Activated naive CD8-positive, alpha-beta T cell treated with anti-CD3 and anti-CD28 coated beads, Interleukin-2, amount 10 ng/mL, durations not matched to agents 7 days and 5 days (primary cell): ENCODE measurements at regions not wholly inside any gene's neighbourhood (a gene's known extent, or its start where the extent isn't known, plus 50 kb on each side); places are given as distances from the start of the nearest gene placed in this dataset.

Source experiments
- ATAC-seq: fragments of 150-1000 bp; cut with Tn5 transposase; one replicate; pipeline ENCODE4 v1.10.0; 2021; ENCODE audit warnings: low read depth, moderate library complexity
- POLR2A ChIA-PET: fragments of 350-600 bp; sonication (Branson Sonifier 250); formaldehyde crosslinking; loops from one replicate; lab custom pipeline; 2021; ENCODE audit warnings: antibody characterized with exemption; lab: Charles Lee
- DNase-seq: peaks from one replicate; pipeline ENCODE4 v3.0.0; 2021
- H3K27ac Mint-ChIP-seq: one replicate; pipeline ENCODE4 v1.8.0; 2022; ENCODE audit warnings: mild to moderate bottlenecking, mixed read lengths
- H3K27me3 Mint-ChIP-seq: one replicate; pipeline ENCODE4 v1.8.0; 2022; ENCODE audit warnings: mild to moderate bottlenecking, moderate library complexity, mixed read lengths
- H3K36me3 Mint-ChIP-seq: one replicate; pipeline ENCODE4 v1.8.0; 2021; ENCODE audit warnings: mild to moderate bottlenecking, mixed read lengths
- H3K4me1 Mint-ChIP-seq: one replicate; pipeline ENCODE4 v1.8.0; 2021; ENCODE audit warnings: mixed read lengths
- H3K4me3 Mint-ChIP-seq: one replicate; pipeline ENCODE4 v1.8.0; 2022; ENCODE audit warnings: mild to moderate bottlenecking, moderate library complexity, mixed read lengths
- H3K9me3 Mint-ChIP-seq: one replicate; pipeline ENCODE4 v1.8.0; 2021; ENCODE audit warnings: mixed read lengths

DNA sequence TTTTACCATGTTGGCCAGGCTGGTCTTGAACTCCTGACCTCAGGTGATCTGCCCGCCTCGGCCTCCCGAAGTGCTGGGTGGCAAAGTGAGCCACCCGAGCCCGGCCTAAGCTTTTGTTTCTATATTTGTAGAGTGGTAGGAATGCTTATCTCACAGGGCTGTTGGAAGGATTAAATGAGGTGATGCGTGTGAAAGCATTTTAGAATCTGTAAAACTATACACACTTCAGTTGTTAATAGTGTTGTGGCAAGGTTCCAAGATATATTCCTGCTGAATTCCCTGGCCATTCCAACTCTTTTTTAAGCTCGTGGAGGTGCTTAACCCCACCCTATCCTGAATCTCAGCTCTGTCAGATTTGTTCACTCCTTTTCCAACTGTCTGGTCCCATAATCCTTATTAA lies 89.9 kb upstream of the AKIRIN2 start:
- H3K4me1 Mint-ChIP-seq = peaks cover under 1% of the 10 kb centered on the region
- no peak overlapping the region for H3K27ac Mint-ChIP-seq
- H3K36me3 Mint-ChIP-seq = no peaks in the 10 kb centered on the region
- ATAC-seq (no peak), DNase-seq (no peak)
- POLR2A ChIA-PET = no interaction called here
- no peaks in the 10 kb centered on the region for H3K9me3 Mint-ChIP-seq
- H3K27me3 Mint-ChIP-seq = peaks cover 27% of the 10 kb centered on the region
- H3K4me3 Mint-ChIP-seq = no peak overlapping the region

DNA sequence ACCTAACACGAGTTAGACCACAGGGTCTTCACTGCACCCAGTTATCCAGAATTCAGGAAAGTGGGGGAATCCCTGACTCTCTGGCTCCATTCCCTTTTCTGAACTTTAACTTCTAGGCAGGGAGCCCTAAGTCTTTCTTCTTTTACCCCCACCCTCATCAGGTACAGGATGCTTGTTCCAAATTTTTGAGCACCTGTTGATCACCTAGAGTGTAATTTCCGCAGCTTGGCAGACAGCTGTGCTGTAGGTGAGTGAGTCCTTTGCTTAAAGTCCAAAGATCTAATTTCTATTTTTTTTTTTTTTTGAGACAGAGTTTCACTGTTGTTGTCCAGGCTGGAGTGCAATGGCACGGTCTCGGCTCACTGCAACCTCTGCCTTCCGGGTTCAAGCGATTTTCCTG lies 89.5 kb upstream of the AKIRIN2 start:
- no peaks in the 10 kb centered on the region for H3K9me3 Mint-ChIP-seq
- ATAC-seq (no peak), DNase-seq (no peak)
- H3K4me1 Mint-ChIP-seq = no peaks in the 10 kb centered on the region
- H3K27ac Mint-ChIP-seq = no peak overlapping the region
- no peak overlapping the region for H3K4me3 Mint-ChIP-seq
- H3K27me3 Mint-ChIP-seq = peaks cover 27% of the 10 kb centered on the region
- POLR2A ChIA-PET = no interaction called here
- no peaks in the 10 kb centered on the region for H3K36me3 Mint-ChIP-seq

DNA sequence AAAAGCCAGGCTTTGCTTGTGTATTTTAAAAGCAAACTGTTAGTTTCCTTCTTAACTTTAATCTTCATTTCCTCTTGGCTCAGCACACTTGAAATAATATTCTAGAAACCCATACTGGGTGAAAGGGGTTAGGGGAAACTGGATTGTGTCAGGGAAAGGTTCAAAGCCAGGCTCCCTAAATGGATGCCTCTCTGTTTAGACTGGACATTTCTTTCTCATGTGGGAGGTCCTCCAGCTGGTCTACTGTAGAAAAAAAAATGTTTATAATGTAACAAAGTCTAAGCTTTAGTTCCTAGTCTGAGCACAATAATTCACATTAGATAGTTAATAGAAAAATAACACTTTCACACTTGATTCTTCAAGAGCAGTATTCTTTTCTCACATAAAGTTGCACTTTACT lies 89.0 kb upstream of the AKIRIN2 start:
- POLR2A ChIA-PET = no interaction called here
- no peaks in the 10 kb centered on the region for H3K9me3 Mint-ChIP-seq
- no peaks in the 10 kb centered on the region for H3K36me3 Mint-ChIP-seq
- ATAC-seq (no peak), DNase-seq (no peak)
- H3K4me1 Mint-ChIP-seq = no peaks in the 10 kb centered on the region
- peaks cover 27% of the 10 kb centered on the region for H3K27me3 Mint-ChIP-seq
- H3K4me3 Mint-ChIP-seq = no peak overlapping the region
- H3K27ac Mint-ChIP-seq = no peak overlapping the region

DNA sequence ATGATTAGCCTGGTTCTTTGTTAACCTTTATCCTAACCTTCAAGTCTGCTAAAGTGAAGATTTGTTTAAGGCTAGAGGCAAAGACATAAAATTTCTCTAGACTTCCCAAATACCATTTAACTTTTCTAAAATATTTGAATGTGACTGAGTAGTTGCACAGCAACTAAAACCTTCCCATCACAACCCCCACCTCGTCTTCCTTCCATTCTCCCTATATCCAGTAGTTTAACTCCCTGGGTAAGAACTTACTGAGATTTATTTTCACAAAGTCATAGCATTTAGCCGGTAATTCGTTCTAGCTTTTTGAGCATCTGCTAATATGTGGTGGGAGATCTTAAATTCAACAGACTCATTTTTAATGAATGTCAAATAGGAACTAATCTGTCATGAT lies 87.9 kb upstream of the AKIRIN2 start:
- Mint-ChIP-seq H3K27ac (no peak overlapping the region), H3K4me1 (no peaks in the 10 kb centered on the region), H3K36me3 (no peaks in the 10 kb centered on the region), H3K27me3 (peaks cover 27% of the 10 kb centered on the region), H3K9me3 (no peaks in the 10 kb centered on the region), H3K4me3 (no peak overlapping the region)
- no peak for ATAC-seq
- DNase-seq = no peak
- POLR2A ChIA-PET = no interaction called here

DNA sequence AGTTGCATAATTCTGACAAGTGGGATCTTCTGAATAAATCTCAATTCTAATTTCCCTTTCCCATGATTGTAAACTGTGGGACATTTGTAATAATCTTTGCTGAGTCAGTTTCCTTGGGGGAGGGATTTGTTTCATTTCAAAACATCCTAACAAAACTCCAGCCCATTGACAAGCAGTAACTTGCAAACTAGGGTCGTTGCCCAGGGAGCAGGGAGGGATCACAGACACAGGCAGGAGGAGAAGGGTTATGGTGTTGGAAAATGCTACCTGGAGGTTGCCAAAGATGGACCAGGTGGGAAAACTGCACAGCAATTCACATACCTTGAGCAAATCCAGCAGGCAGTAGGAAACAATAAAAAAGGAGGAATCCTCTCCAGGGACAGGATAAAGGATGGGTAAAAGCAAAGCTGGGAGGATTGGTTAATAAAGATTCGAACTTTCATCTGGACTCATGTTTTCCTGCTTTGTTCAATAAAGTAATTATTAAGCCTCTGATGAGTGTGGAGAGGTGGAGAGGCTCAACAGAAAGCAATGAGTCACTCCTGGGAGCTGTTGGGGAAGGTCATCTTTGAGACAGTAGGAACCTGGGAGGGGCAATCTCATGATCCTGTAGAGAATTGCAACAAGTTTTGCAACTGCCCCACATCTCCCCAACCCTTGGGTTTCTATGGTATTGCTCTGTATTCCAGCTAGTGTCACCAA lies 87.3 kb upstream of the AKIRIN2 start:
- DNase-seq (no peak), ATAC-seq (no peak)
- H3K36me3 Mint-ChIP-seq = no peaks in the 10 kb centered on the region
- POLR2A ChIA-PET = no interaction called here
- H3K4me3 Mint-ChIP-seq = no peak overlapping the region
- no peak overlapping the region for H3K27ac Mint-ChIP-seq
- peaks cover 27% of the 10 kb centered on the region for H3K27me3 Mint-ChIP-seq
- no peaks in the 10 kb centered on the region for H3K4me1 Mint-ChIP-seq
- H3K9me3 Mint-ChIP-seq = no peaks in the 10 kb centered on the region

DNA sequence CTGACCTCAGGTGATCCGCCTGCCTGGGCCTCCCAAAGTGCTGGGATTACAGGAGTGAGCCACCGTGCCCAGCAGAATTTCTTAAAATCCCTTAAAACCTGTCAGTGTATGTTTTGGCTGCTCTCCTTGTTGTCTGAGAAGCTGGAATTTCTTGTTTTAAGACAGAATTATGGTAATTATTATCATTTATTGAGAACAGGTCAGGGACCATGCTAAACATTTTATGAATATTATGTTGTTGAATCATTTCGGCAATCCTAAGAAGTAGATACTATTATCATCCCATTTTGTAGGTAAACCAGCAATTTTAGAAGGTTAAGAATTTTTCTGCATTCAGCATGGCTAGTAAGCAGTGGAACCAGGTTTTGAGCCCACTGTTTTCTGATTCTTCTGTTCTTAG lies 86.1 kb upstream of the AKIRIN2 start:
- H3K27me3 Mint-ChIP-seq = peaks cover 25% of the 10 kb centered on the region
- no peak for DNase-seq
- H3K27ac Mint-ChIP-seq = no peak overlapping the region
- no peaks in the 10 kb centered on the region for H3K36me3 Mint-ChIP-seq
- POLR2A ChIA-PET = no interaction called here
- no peak for ATAC-seq
- no peaks in the 10 kb centered on the region for H3K9me3 Mint-ChIP-seq
- no peak overlapping the region for H3K4me3 Mint-ChIP-seq
- H3K4me1 Mint-ChIP-seq = no peaks in the 10 kb centered on the region

DNA sequence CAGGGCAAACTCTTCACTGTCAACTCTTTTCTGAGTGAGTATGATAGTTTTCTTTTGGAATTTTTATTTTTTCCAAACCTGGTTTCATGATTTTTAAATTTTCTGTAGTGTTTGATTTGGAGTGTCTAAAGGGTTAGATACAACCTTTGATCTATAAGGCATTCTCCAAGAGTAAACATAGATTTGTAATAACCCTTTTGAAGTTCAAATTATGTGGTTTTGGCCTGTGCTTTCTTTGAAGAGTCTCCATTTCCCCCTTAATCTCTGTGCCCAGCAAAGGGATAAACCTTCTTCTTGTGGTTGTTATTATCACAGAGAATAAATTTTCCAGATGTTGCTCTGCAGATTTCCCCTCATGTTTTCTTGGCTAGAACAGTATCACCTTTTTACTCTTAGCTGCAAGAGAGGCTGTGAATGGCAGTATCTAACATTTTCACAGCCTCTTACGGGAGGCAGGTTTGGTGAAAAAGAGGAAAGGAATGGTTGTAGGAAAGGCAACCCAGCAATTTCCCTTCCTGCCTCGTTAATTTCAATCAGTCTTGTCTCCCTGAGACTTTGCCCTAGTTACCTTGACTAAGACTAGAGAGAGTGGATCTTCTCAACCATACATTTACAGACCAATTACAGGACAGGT lies 83.3 kb upstream of the AKIRIN2 start:
- ATAC-seq (no peak), DNase-seq (no peak)
- Mint-ChIP-seq H3K9me3 (no peaks in the 10 kb centered on the region), H3K4me1 (no peaks in the 10 kb centered on the region), H3K36me3 (no peaks in the 10 kb centered on the region), H3K27ac (no peak overlapping the region), H3K27me3 (peaks cover 18% of the 10 kb centered on the region), H3K4me3 (no peak overlapping the region)
- POLR2A ChIA-PET = no interaction called here

DNA sequence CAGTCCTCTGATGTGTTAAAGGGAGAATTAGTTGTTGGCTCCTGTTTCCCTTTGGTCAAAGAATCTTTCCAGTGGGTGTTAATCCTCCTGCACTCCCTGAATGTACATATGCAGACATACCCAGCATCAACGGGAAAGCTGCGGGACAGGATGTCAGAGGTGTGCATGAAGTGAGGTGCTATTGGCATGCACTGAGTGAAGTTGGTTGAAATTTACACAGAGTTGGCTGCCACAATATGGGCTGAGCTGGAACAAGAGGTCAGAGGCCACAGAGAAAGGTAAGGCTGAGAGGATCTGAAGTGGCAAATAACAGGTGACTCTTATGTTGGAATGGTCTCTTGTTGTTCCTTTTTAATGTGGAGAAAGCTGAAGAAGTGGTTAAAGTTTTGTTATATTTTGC lies 82.7 kb upstream of the AKIRIN2 start:
- DNase-seq (no peak), ATAC-seq (no peak)
- POLR2A ChIA-PET = no interaction called here

DNA sequence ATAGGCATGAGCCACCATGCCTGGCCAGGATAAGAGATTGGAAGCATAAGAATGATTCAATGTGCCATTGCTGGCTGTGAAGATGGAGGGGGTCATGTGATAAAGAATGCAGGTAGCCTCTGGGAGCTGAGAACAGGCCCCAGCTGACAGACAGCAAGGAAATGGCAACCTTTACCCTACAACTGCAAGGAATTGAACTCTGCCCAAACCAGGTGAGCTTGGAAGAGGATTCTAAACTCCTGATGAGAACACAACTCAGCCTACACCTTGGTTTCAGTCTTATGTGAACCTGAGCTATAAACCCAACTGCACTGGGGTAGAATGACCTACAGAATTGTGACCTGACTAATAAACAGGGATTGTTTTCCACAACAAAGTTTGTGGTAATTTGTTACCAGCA lies 82.0 kb upstream of the AKIRIN2 start:
- no peak overlapping the region for H3K27ac Mint-ChIP-seq
- POLR2A ChIA-PET = no interaction called here

More for the DNA sequence above, 82.7 kb upstream of the AKIRIN2 start:
- Mint-ChIP-seq H3K9me3 (no peaks in the 10 kb centered on the region), H3K36me3 (no peaks in the 10 kb centered on the region), H3K27me3 (peaks cover 12% of the 10 kb centered on the region), H3K4me3 (no peak overlapping the region), H3K27ac (no peak overlapping the region), H3K4me1 (no peaks in the 10 kb centered on the region)

DNA sequence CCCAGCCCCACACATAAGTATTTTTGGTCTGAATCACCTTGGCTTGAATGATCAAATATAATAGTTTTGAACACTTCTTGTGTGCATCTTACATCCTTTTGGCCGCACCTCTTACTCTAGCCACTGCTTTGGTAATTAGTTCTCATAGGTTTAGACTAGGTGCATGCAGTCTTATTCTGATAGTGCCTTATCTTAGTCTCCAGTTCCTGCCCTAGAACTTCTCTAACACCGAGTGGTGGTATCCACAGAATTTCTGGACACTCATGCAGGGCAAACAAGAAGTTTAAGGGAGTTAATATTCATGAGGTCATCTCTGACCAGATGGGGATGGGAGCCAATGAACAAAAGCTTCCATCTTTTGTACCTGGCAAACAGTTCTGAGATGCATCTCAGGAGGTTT lies 77.5 kb upstream of the AKIRIN2 start:
- Mint-ChIP-seq H3K27me3 (peaks cover 4% of the 10 kb centered on the region), H3K4me1 (no peaks in the 10 kb centered on the region), H3K9me3 (no peaks in the 10 kb centered on the region), H3K4me3 (no peak overlapping the region), H3K36me3 (no peaks in the 10 kb centered on the region), H3K27ac (no peak overlapping the region)
- DNase-seq (no peak), ATAC-seq (no peak)
- POLR2A ChIA-PET = no interaction called here

More for the DNA sequence above, 82.0 kb upstream of the AKIRIN2 start:
- H3K27me3 Mint-ChIP-seq = peaks cover 8% of the 10 kb centered on the region
- H3K36me3 Mint-ChIP-seq = no peaks in the 10 kb centered on the region
- ATAC-seq (no peak), DNase-seq (no peak)
- no peaks in the 10 kb centered on the region for H3K4me1 Mint-ChIP-seq
- no peaks in the 10 kb centered on the region for H3K9me3 Mint-ChIP-seq
- H3K4me3 Mint-ChIP-seq = no peak overlapping the region

DNA sequence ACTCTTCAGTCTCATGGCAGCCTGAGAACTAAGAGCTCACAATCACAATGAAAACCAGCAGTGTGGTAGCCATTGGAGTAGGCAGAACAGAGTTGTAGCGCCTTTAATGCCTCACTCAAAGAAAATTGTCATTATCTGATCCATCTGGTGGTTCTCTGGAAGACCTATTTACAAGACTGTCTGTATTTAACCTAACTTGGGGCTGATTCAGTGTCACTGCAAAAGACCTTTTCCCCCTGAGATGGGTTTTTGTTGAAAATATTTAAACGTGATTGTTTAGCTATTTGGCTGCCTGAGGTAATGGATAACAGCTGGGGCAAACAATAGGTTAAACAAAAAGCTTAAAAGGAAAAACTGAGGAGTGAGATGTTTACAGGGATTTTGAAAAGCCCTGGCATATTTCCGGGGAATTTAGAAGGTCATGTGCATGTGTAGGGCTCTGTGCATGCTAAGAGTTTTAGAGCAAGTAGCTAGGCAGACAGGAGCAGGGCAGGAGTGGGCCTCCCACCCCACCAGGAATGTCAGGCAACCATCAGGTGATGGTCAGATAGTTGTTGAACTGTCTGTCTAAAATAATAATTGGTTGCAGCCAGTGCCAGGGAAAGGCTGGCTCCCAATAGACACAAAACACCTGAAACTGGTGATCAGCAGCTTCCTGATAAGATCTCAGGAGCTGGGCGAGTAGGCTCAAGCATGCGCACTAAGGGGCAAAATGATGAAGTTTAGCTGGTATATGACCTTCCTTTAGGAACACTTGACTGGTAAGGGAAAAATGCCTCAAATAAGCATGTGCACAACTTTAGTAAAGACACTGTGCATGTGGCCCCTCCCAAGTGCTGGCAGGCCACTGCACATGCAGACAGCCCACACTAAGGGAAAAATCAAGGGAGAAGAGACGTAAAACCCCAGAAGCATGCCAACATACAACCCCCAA lies 70.8 kb upstream of the AKIRIN2 start:
- no peak overlapping the region for H3K27ac Mint-ChIP-seq

DNA sequence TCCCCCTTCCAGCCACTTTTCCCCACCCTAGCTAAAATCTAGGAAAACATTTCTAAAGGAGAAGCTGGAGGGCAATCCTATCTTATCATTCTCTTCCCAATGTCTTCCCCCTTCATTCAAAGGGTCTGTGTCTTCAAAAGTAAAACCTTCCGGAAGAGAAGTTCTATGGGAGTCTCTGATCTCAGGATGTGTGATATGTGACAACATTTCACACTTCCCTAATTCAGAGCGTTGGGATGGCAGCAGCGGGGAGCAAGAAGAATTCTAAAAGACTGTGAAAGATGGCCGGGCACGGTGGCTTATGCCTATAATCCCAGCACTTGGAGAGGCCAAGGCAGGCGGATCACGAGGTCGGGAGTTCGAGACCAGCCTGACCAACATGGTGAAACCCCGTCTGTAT lies 65.4 kb upstream of the AKIRIN2 start:
- DNase-seq (no peak), ATAC-seq (no peak)
- no peak overlapping the region for H3K4me3 Mint-ChIP-seq
- POLR2A ChIA-PET = no interaction called here
- H3K27me3 Mint-ChIP-seq = no peaks in the 10 kb centered on the region
- H3K4me1 Mint-ChIP-seq = no peaks in the 10 kb centered on the region
- H3K36me3 Mint-ChIP-seq = no peaks in the 10 kb centered on the region
- no peak overlapping the region for H3K27ac Mint-ChIP-seq
- H3K9me3 Mint-ChIP-seq = no peaks in the 10 kb centered on the region

More for the DNA sequence above, 70.8 kb upstream of the AKIRIN2 start:
- ATAC-seq (no peak), DNase-seq (no peak)
- H3K27me3 Mint-ChIP-seq = peaks cover 3% of the 10 kb centered on the region
- H3K9me3 Mint-ChIP-seq = no peaks in the 10 kb centered on the region
- POLR2A ChIA-PET = no interaction called here
- no peaks in the 10 kb centered on the region for H3K36me3 Mint-ChIP-seq
- H3K4me1 Mint-ChIP-seq = no peaks in the 10 kb centered on the region
- H3K4me3 Mint-ChIP-seq = no peak overlapping the region

DNA sequence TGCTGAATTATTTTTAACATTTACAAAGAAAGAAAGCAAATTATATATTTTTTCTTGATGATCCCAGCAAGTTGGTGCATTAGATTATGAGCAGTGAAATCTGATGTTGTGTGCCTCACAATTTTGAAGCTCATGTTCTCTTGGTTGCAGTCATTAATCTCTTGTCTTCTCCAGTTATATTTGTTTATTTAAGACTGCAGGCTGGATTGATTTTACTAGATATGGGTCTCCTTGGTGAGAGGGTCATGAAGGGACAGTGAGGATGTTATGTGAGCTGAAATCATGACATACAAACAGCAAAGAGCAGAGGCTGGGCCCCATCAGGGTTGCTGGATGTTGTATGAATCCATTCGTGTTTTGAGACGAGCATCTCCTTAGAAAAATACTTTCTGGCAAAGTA lies 64.2 kb upstream of the AKIRIN2 start:
- no peak for ATAC-seq
- POLR2A ChIA-PET = no interaction called here

More for the DNA sequence above, 64.2 kb upstream of the AKIRIN2 start:
- no peak overlapping the region for H3K27ac Mint-ChIP-seq
- no peaks in the 10 kb centered on the region for H3K27me3 Mint-ChIP-seq
- no peak for DNase-seq
- no peaks in the 10 kb centered on the region for H3K4me1 Mint-ChIP-seq
- H3K9me3 Mint-ChIP-seq = no peaks in the 10 kb centered on the region
- no peaks in the 10 kb centered on the region for H3K36me3 Mint-ChIP-seq
- H3K4me3 Mint-ChIP-seq = no peak overlapping the region
